22Rv1 (cell line): ENCODE measurements at regions not wholly inside any gene's neighbourhood (a gene's known extent, or its start where the extent isn't known, plus 50 kb on each side); places are given as distances from the start of the nearest gene placed in this dataset.

Experiments
- H3K27ac ChIP-seq: fragments of 450-650 bp; 2 replicates; pipeline ENCODE4 v1.5.1; 2017
- ZFX ChIP-seq: fragments of 450-650 bp; IDR thresholded peaks from 2 replicates; pipeline ENCODE4 v1.6.1; 2017; ENCODE audit warnings: antibody characterized with exemption, borderline replicate concordance
- TF ChIP-seq, protein P1 (sequence below): fragments of 450-650 bp; IDR thresholded peaks from 2 replicates; pipeline ENCODE4 v1.5.1; 2017; ENCODE audit warnings: mild to moderate bottlenecking

DNA sequence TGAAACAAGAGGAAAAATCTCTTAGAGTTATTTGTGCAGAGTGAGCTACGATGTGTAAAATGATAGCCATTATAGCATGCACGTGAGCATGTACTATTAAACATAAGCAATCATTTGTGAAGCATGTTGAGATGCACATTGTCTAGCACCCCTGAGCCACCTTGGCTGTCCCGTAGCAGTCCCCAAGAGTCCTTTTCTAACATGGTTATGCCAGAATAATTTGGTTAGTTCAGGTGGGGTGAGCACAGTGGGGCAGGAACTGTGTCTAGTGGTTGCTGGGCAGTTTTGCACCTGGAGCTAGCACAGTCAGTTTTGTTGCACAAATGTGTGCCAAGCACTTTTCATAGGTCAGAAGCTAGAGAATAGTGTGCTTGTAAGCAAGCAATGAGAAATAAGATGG, 809.8 kb downstream of the RNF144A start:
- H3K27ac ChIP-seq: no peak overlapping the region
- no peak for TF ChIP-seq ZFX
- TF ChIP-seq, protein P1, sequence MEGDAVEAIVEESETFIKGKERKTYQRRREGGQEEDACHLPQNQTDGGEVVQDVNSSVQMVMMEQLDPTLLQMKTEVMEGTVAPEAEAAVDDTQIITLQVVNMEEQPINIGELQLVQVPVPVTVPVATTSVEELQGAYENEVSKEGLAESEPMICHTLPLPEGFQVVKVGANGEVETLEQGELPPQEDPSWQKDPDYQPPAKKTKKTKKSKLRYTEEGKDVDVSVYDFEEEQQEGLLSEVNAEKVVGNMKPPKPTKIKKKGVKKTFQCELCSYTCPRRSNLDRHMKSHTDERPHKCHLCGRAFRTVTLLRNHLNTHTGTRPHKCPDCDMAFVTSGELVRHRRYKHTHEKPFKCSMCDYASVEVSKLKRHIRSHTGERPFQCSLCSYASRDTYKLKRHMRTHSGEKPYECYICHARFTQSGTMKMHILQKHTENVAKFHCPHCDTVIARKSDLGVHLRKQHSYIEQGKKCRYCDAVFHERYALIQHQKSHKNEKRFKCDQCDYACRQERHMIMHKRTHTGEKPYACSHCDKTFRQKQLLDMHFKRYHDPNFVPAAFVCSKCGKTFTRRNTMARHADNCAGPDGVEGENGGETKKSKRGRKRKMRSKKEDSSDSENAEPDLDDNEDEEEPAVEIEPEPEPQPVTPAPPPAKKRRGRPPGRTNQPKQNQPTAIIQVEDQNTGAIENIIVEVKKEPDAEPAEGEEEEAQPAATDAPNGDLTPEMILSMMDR: no peak

DNA sequence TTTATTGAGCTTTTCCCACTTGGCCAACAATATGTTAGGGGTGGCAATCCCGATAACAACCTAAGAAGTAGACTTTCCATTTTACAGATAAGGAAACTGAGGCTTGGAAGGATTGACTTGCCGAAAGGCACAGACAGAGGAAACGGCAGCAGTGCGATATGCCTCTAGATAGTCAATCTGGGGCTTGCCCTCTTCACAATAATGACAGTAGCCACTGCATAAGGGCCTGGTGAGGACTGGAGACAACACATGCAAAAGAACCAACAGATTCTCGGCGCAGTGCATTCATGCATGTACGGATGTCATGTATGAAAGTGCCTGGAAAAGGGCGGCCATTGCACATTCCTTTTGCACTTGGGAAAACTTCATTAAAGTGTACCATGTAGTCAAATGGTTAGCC, 811.2 kb downstream of the RNF144A start:
- no peak overlapping the region for H3K27ac ChIP-seq
- TF ChIP-seq, protein P1: no peak
- TF ChIP-seq ZFX: no peak

DNA sequence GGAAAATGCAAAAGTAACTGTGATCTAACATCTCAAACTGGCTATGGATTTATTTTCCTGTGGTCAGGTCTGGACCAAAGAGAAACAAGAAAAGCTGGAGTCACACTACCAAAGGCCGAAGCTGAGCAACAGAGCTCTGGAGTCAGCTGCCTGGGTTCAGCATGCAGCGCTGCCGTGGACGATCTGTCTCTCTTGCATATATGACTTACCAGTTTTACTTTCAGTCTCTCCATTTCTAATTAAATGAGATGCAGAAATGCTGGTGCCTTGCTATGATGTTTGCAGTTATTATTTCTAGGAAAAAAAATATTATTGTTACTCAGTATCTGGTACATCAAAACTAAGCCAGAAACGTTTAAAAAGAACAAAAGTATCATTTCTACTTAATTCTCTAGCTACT, 813.2 kb downstream of the RNF144A start:
- no peak overlapping the region for H3K27ac ChIP-seq
- no peak for TF ChIP-seq ZFX
- TF ChIP-seq, protein P1: no peak

DNA sequence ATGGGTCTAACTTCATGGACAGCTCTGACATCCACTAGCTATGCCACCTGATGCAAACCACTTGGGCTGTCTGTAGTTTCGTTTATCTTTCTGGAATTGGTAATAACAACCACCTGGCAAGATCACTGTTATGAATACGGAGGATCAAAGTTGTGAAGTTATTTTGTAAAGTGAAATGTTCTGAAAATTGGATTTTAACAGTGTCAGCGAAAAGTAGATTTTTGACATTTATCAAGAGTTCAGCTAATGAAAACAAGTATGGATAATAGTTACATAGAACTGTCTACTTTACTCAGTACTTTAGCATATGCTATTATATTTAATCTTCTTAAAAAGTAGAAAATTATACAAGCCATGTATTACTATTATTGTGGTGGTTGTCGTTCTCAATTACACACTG, 813.8 kb downstream of the RNF144A start:
- TF ChIP-seq ZFX: no peak
- TF ChIP-seq, protein P1: no peak
- no peak overlapping the region for H3K27ac ChIP-seq

DNA sequence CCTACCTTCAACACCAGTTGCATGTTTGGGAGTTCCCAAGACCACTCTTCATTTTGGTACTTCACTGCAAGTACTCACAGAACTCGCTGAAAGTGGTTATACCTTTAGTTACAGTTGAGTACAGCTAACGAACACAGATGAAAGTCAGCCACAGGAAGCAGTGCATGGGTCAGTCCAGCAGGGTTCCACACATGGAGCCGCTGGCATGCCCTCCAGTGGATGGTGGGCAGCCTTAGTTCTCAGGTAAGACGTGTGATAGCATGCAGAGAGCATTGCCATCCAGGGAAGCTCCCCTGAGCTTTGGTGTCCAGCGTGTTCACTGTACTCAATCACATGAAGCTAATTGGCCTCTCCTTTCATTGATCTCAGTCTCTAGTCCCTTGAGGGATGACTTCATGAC, 815.3 kb downstream of the RNF144A start:
- H3K27ac ChIP-seq: no peak overlapping the region
- TF ChIP-seq, protein P1: no peak
- no peak for TF ChIP-seq ZFX

DNA sequence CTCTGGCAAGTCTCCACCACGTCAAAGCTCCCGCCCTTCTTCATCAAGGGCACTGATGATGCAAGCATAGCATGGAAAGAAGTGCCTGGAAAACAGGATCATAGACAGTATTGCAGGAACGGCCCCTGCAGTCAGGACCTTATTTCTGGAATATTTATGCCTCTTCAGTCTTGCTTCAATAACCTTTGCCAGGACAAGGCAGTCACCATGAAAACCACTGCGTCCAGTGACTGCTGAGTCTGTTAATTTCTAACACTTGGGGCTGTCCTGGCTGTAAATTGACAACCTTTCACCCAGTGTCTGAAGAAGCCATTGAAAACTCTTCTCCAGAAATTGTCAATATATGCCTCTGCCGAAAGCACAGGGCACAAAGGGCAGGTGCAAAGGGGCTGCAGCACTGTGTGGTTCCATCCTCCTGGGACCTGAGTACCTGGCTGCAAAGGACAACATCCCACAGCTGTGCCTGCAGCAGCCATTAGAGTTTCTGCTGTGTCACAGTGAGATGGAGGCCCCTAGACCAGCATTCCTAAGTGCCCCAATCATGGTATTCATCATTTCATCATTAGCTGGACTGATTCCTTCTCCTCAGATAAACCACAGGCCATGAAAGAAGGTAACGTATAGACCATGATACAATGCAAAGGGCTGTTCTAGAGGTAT, 819.6 kb downstream of the RNF144A start:
- no peak for TF ChIP-seq ZFX
- TF ChIP-seq, protein P1: no peak
- no peak overlapping the region for H3K27ac ChIP-seq

DNA sequence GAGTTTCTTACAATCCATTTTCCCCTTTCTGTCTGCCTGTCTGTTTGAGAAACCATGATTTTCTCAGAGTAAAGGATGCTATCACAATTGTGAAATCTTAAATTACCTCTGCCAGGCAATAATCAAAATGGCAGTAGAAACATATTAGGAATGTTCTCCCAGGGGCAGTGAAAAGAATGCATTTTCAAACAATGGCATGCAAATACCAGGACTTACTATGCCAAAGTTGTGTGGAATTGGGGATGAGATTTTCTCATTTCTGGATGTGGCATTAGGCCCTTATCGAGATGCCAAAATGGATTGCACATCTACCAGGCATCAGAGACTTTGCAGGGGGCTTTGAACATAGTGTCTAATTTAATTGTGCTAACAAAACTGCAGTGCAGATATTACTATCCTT, 821.4 kb downstream of the RNF144A start:
- no peak overlapping the region for H3K27ac ChIP-seq
- TF ChIP-seq, protein P1: no peak
- no peak for TF ChIP-seq ZFX
